ENCODE measurements at regions not wholly inside any gene's neighbourhood (a gene's known extent, or its start where the extent isn't known, plus 50 kb on each side); places are given as distances from the start of the nearest gene placed in this dataset.

- FAIRE-seq = no peak
- no peak for DNase-seq (ENCODE audit: insufficient read length, low spot score)
- no peak for TF ChIP-seq POLR2A (IDR thresholded peaks at IDR 0.05; ENCODE audit: low read depth, low read length)
Measured at GRCh38 chr3:194224471-194225417, 88.8 kb downstream of the HES1 start.

- no peak for TF ChIP-seq POLR2A (IDR thresholded peaks at IDR 0.05; ENCODE audit: low read depth, low read length)
- FAIRE-seq (no peak), DNase-seq (ENCODE audit: insufficient read length, low spot score) (no peak)
Measured at GRCh38 chr3:194225418-194225812, 89.5 kb downstream of the HES1 start.

GRCh38 chr3:194225988-194226663 lies 90.2 kb downstream of the HES1 start:
- FAIRE-seq (no peak), DNase-seq (ENCODE audit: insufficient read length, low spot score) (no peak)
- TF ChIP-seq POLR2A (IDR thresholded peaks at IDR 0.05; ENCODE audit: low read depth, low read length) = no peak

GRCh38 chr3:194231929-194232832 lies 96.2 kb downstream of the HES1 start:
- TF ChIP-seq POLR2A (IDR thresholded peaks at IDR 0.05; ENCODE audit: low read depth, low read length) = no peak
- FAIRE-seq = no peak
- no peak for DNase-seq (ENCODE audit: insufficient read length, low spot score)

- DNase-seq (ENCODE audit: insufficient read length, low spot score) = no peak
- TF ChIP-seq POLR2A (IDR thresholded peaks at IDR 0.05; ENCODE audit: low read depth, low read length) = no peak
- FAIRE-seq = no peak
Measured at GRCh38 chr3:194233150-194233549, 97.2 kb downstream of the HES1 start.

GRCh38 chr3:194235160-194235559 lies 99.2 kb downstream of the HES1 start:
- no peak for DNase-seq (ENCODE audit: insufficient read length, low spot score)
- TF ChIP-seq POLR2A (IDR thresholded peaks at IDR 0.05; ENCODE audit: low read depth, low read length) = no peak
- no peak for FAIRE-seq

- TF ChIP-seq POLR2A (IDR thresholded peaks at IDR 0.05; ENCODE audit: low read depth, low read length) = no peak
- no peak for FAIRE-seq
- no peak for DNase-seq (ENCODE audit: insufficient read length, low spot score)
Measured at GRCh38 chr3:194237110-194237509, 101.2 kb downstream of the HES1 start.

- FAIRE-seq (no peak), DNase-seq (ENCODE audit: insufficient read length, low spot score) (no peak)
- TF ChIP-seq POLR2A (IDR thresholded peaks at IDR 0.05; ENCODE audit: low read depth, low read length) = no peak
Measured at GRCh38 chr3:194240766-194241165, 104.8 kb downstream of the HES1 start.

- FAIRE-seq = no peak
- TF ChIP-seq POLR2A (IDR thresholded peaks at IDR 0.05; ENCODE audit: low read depth, low read length) = no peak
- no peak for DNase-seq (ENCODE audit: insufficient read length, low spot score)
Measured at GRCh38 chr3:194243172-194243837, 107.4 kb downstream of the HES1 start.

- no peak for DNase-seq (ENCODE audit: insufficient read length, low spot score)
- no peak for TF ChIP-seq POLR2A (IDR thresholded peaks at IDR 0.05; ENCODE audit: low read depth, low read length)
- FAIRE-seq = no peak
Measured at GRCh38 chr3:194244167-194244566, 107.0 kb downstream of the CPN2 start.

- DNase-seq (ENCODE audit: insufficient read length, low spot score) (no peak), FAIRE-seq (no peak)
- no peak for TF ChIP-seq POLR2A (IDR thresholded peaks at IDR 0.05; ENCODE audit: low read depth, low read length)
Measured at GRCh38 chr3:194245474-194245873, 105.7 kb downstream of the CPN2 start.

- TF ChIP-seq POLR2A (IDR thresholded peaks at IDR 0.05; ENCODE audit: low read depth, low read length) = no peak
- FAIRE-seq = no peak
- DNase-seq (ENCODE audit: insufficient read length, low spot score) = no peak
Measured at GRCh38 chr3:194245975-194246561, 105.1 kb downstream of the CPN2 start.
